DMS 273 (cell line): ENCODE measurements at regions not wholly inside any gene's neighbourhood (a gene's known extent, or its start where the extent isn't known, plus 50 kb on each side); places are given as distances from the start of the nearest gene placed in this dataset.

Experiments used
- DNase-seq: peaks from one replicate; lab custom pipeline; 2025; ENCODE audit not compliant: unreplicated experiment; lab: John Stamatoyannopoulos, UW

DNA sequence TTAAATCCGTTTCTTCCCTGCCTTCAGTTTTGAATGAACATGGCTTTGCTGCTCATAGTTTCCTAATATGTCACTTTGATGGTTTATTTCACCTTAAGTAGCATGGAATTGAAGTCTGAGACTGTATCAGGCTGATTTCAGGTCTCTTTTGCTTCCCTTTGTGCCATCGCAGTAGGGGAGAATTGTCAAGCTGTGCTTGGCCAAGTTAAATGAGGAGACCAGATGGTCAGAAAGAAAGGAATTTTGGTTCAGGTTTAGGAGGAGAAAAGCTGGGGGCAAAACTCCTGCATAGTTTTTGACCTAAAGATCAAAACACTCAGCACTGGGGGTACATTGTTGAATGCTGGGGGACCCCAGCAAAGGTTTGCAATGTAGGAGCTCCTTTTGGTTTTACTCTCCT is 398.4 kb downstream of the NUAK1 start:
- peak; percentile 79 for DNase-seq

DNA sequence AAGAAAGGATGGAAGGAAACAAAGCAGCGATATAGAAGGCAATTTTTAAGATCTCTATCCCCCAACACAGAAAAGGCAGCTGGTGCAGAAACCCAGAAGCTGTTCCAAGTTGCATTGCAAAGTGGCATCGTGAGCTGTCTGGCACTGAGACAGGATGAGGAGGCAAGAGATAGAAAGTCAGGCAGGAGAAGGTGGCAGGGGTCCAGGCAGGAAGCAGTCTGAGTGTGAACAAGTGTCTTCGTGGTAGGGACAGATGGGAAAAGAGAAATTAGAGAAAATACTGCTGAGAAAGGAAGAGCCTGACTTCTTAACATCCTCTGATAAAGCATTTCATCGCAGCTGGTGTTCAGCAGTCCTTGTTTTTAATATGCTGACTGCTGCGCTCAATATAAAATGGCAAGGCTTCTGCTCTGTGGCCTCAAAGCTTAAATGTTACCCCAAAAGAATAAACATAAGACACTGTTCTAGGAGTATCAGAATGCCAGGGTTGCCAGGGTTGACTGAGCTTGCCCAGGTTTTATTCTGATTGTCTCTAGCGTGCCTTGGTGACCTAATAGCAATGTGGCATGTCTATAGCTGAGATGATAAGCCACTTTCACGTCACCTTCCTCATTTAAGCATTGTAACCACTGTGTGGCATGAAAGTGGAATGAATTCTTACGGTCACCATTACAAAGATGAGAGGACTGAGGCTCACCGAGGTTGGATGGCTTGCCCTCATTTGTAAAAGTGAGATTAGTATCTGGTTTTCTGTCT is 397.6 kb downstream of the NUAK1 start:
- DNase-seq, result peak; percentile 95

DNA sequence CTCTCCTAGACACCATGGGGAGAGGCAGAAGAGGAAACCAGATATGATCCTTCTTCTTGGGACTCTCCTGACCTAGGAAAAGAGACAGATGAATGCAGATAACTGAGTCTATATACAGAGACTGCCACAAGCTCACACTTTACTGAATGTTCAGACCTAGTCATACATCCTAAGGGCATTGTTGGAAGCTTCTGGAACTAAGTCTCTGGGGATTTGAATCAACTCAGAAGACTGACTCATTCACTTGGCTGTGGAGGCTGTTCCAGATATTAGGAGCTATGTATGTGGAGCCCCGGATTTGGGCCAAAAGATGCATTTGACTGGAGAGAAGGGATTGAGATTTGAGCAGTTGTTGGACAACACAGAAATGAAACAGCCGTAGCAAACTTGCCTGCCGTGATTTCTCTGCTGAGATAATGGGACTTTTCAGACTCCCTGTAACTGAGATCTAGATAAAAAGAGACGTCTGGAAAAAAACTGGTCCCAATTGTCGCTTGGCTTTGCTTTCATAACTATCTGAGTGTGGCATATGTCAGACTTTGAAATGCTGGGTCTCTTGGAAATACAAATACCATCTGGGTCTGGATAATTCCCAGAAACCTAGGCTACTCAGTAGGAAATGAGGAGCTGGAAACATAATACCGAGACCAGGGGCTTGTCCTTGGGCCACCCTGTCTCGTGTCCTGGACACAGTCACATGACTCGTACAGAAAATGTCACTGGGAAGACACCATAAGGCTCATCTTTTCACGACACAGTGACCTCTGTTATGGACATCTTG is 396.8 kb downstream of the NUAK1 start:
- DNase-seq, result peak; percentile 73

DNA sequence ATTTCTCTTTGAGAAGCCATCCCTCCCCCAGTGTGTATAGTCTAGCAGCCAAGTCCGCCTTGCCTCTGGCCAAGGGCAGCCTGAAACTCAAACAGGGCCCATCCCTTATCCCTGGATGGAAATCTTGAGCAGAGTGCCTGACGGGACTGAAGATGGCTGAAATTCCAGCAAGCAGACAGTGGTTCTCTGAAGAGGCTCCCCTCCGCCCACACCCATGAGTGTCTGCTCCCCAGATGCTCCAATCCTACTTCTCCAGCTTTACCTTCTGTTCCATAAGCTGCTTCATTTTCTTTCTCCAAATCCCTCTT is 396.2 kb downstream of the NUAK1 start:
- DNase-seq, result peak; percentile 58

DNA sequence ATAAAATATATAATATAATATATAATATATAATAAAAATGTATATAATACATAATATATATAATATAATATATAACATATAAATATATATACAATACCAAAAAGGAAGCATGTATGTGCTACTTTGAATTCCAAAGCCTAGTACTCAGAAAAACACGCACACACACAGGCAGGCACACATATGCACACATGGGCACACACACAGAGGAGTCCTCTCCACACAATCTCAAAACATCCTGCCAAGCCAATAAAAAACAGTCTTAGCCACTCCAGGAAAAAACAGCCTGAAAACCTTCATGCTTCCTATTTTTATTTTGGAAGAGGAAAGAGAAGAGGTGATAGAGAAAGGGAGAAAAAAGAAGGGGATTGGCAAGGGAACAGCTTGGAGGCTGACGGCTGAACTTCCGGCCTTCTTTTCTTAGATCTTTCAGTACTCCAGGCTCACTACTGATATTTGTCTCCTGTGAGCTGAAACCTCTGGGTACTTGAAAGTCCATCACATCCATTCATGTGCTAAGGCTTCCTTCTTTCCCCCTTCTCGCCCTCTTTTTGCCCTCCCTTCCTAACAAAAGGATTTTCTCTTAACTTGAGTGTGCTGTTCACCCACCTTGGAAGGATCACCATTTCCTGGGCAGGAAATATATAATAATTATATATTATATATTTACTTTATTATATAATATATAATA is 394.2 kb downstream of the NUAK1 start:
- peak; percentile 31 for DNase-seq

DNA sequence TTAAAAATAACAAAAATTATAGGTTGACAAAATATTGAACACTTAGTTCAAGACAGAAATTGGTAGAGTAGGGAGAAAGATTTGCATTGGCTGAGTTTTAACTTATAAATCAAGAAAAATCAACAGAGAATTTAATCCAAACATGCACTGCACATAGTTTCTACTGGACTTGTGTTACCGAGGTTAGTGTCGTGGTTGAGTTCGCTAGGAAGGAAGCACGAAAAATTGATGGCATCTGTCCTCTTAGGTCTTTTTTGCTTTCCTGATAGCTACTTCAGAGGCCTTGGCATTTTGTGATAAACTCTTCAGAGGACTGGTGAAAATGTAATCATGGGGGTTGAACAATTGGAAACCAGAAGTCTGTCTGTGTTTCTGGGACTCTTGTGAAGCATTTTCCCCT is 392.9 kb downstream of the NUAK1 start:
- DNase-seq, result no peak

DNA sequence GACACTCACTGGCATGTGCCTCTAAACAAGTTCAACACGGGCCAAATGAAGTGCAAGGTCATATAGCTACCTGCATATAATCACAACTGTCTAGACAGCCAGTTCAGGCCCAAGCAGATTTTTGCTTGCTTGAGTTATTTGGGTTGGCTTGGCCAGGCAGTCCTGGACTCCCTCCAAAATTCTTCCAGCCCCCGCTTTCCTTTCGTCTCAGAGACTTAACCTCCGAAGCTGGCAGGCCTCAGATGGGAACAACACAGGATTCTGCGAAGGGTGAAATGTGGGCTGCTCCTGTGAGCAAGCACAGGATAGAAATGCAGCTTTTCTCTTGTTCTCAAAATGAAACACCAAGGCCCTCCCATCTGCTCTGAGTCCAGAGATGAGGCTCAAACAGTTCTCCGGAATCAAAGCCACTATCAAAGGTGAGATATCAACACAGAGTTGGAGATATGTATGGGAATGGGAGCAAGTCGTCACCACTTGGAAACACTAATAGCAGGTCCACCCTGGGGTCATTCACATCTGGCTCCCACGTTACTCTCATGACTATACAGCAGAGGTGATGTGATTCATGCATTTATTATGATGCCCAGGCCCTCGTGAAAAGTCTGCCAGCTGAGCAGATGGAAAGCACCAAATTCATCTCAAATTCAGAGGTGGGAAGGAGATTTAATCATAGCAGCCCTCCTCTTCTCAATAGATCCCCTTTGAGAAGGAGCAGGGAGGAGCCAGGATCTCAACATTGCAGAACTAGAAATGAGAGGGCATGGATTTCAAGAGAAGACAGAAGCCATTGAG is 389.8 kb downstream of the NUAK1 start:
- DNase-seq, result peak; percentile 58

DNA sequence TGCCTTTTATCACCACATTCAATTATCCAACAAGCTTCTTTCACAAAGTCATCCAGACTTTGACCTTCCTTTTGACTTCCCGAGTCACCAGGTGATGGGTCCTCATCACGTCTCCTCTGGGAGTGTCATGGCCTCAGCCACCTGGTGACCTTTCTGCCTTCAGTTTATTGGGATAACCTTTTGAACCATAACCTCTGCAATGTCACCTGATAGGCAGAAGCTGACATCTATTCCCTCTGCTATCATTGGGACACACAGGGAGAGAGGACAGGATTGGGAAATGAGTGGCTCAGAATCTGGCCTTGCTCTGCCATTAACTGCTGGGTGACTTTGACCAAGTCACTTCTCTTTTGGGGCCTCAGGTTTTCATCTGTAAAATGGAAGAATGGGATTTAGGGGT is 388.7 kb downstream of the NUAK1 start:
- DNase-seq, result no peak

DNA sequence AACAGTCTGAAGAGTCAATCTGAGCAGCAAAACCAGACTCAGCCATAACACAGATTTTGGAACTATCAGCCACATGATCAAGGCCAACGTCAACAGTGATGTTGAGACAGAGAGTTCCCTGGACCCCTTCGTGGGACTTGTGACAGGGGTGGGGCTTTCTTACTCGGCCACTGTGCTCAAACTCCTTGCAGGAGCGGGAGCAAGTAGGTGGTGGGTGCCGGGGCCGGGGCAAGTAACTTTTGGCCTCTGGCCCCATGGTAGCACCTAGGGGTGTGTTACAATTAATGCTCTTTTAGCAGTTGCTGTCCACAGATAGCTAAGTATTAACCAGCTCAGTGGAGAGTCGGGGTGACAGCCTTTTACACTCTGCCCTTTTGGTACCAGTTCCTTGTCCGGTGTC is 384.4 kb downstream of the NUAK1 start:
- DNase-seq, result no peak

DNA sequence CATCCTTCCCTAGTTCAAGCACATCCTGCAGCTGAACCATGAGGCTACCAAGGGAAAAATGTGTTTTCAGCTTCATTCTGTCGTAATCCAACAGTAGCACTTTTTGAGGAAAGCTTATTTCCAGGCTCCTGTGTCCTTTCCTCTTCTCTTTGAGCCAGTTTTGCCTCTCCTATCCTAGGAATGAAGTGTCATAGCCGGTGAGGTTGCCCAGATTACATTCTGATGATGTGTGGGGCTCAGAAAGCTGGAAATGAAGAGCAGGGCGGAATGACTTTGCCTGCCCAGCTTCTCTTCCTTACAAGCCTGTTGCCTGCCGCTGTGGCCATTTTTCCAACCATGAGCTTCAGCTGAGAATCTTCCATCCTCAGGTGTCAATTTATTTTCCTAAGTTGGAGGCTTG is 381.8 kb downstream of the NUAK1 start:
- DNase-seq, result no peak

DNA sequence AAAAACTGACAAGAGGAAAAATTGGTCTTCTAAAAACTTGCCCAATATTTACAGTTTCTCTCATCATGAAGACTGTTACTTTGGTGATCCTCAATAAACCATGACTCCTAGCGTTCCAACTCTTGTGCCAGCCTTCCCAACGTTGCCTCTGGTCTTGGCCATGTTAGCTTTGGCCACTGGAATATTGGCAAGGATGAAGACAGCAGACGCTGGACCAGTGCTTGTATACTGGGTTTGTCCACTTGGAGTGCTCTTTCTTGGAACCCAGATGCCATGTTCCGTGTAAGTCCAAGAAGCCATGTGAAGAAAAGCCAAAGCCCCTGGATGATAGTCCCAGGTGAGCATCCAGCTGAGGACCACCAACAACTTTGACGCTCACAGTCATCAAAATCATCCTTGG is 379.6 kb downstream of the NUAK1 start:
- no peak for DNase-seq

DNA sequence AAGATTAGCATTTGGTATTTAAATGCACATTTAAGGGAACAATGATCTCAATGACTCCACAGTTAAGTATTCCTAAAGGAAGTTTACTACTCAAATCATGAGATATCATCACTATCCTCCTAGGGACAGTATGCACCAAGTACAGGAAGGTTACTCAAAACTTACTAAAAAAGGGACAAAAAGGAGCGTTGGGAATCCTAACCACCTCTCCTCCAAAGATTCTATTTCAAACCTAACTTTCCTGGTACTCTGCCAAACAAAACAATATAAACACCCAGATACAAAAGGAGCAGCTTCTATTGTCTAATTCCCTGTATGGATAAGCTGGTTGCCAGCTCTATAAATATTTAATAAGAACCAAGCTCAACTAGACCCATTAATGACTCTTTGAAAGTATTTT is 377.7 kb downstream of the NUAK1 start:
- no peak for DNase-seq

DNA sequence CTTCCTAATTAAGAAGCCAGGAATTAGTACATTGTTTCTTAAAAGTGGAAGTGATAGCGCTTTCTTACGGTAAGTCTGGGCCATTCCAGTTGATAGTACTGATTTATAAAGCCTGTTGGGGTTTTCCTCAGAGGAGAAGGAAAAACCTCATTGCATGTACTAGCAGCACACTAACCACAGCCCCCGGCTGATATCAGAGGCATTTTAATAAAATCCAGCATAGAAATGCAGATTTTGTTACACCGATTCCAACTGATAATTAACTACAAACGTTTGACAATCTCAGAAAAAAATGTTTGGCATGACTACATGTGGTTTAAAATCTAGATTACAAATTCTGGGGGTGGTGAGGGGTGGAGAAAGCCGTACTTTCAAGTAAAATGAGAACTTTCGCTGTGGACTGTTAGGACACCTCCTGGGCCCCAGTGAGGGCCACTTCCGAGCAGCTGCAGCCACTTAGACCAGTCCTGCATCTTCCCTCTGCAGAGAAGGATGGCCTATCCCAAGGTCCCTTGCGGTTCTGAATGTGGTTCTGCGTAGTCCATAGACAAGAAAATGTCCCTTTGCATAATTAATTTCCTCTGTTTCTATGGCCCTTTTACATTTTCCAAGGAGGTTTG is 374.4 kb downstream of the NUAK1 start:
- DNase-seq, result no peak

DNA sequence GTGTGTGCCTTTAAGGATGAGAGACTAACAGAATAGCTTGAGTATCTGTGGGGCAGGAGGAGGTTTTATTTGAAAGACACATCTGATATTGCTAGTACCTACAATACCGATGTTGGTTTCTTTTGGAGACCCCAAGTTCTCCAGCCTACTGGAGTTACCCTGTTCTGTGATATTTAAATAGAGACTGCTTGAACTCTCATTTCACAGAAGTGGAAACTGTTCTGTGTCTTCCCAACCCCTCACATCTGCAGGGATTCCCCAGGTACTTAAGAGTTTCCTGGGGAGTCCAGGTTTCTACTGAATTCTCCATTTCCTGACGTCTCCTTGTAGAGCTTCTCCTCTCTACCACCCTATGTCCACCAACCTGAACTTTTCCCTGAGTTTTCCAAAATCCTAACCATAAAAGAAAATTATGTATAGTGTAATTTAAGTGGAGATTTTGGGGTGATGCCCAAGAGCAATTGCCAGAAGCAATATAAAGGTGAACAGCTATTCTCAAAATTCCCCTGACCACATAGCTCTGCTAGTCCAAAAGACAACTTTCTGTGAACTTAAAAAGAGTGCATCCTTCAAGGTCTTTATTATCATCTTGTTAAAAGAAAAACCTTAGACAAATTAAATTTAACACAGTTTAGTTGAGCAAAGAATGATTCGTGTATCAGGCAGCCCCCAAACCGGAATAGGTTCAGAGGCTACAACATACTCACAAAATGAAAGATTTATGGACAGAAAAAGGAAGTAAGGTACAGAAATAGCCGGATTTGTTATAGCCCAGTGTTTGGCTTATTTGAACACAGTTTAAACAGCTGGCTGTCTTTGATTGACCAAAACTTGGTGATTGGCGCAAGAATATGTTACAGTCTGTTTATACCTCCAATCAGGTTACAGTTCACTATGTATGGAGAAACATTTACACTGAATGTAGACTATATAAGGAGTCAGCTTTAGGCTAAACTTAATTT is 373.4 kb downstream of the NUAK1 start:
- no peak for DNase-seq

DNA sequence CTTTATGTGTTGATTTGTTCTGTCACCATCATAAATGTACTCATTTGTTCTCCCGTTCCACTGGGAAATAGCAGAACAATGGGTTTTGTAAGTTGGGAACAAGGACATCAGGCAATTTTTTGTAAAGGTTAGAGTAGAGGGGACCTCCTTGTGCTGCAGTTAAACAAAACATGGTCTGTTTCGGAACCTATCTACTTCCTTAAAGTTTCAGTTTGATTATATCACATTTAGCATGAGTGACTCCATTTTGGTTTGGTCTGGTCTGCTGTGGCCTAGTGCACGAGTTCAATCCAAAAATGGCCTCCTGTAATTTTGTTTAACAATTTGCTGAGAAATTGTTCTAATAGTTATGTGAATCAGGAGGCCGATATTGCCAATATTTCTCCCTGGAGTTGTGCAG is 372.7 kb downstream of the NUAK1 start:
- no peak for DNase-seq

DNA sequence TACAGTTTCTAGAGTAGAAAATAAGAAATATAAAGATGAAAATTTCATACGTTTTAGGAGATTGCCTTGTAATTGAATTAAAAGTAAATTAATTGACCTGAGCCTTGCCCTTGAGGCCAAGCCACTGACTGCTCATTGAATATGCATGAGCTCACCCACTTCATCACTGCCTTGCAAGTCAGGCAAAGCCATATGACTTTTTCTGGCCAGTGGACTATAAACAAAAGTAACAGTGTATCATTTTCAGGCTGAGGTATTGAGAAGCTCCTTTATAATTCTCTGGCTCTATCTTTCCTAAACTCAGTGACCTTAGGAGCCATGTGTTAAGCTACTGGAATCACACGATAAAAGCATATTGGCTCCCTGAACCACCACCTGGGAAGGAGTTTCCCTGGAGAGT is 369.3 kb downstream of the NUAK1 start:
- DNase-seq, result peak; percentile 16

DNA sequence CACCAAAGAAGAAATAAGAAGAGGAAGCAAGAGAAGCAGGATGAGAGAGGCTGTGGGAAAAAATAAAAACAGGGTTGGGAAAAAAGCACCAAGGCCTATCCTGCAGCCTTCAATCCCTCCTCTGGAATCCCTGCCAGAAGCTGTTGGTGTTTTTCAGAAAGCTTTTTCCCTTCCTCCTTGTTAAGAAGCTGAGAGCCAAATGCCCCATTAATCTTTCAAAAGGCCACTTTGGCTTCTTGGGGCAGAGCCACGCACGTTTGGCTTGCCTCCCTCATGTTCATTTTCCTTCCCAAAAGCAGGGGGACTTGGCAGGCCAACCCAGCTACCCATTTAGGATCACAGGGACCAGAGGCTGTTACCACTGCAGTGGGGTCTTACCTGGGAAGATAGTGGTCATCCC is 365.3 kb downstream of the NUAK1 start:
- peak; percentile 3 for DNase-seq

DNA sequence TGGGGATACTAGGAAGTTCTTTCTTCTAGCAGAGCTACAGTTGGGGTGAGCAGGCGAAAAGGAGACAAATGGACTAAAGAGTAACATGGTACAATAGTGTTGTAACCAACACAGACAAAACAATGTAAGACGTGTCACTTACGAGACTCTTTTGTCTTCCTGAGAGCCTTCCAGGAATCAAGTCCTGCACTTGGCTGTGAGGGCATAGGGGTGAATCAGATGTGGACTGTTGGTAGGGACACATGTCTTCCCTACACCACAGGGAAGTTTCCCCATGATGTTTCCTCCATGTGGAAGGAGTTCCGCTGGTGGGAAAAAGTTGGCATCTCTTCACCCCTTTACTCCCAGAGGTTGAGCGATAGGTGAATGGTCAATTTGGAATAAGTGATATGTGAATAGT is 364.7 kb downstream of the NUAK1 start:
- DNase-seq, result no peak

DNA sequence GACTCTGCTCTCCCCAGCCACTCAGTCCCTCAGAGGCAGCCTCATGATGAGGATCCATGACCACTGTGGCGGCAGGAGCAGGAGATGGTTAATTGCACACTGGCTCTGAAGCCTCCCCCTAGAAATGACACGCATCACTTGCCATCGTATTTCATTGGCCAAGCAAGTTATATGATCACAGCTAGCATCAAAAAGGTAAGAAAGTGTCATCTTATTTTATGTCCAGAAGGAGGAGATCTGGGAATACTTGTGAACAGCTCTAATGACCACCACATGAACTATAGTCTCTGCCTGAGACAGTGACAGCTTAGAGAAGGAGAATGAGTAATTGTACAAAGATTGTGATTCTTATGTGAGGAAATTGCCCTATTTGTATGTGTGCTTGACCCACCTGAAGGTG is 363.4 kb downstream of the NUAK1 start:
- no peak for DNase-seq
